ENCODE measurements at regions not wholly inside any gene's neighbourhood (a gene's known extent, or its start where the extent isn't known, plus 50 kb on each side); places are given as distances from the start of the nearest gene placed in this dataset.

GRCh38 chr10:109200646-109201045, 722.7 kb downstream of the XPNPEP1 start:
- DNase-seq (ENCODE audit: extremely low spot score), result no peak
- intact Hi-C loops (cut with DNase I), result no loop called here
- Histone ChIP-seq H3K27ac (replicated peaks in 1 of 4) (no peak overlapping the region), H3K4me3 (no peak overlapping the region), H3K4me1 (no peaks in the 10 kb centered on the region), H3K27me3 (no peaks in the 10 kb centered on the region), H3K36me3 (no peaks in the 10 kb centered on the region), H3K9me3 (no peaks in the 10 kb centered on the region)
- 70% methylated on average over 2 of the region's 2 CpGs for WGBS
- TF ChIP-seq EP300 (IDR thresholded peaks at IDR 0.05) (no peak), POLR2AphosphoS5 (IDR thresholded peaks at IDR 0.05) (no peak), POLR2A (IDR thresholded peaks at IDR 0.05; ENCODE audit: low read depth) (no peak), CTCF (IDR thresholded peaks at IDR 0.05) (no peak)

DNA sequence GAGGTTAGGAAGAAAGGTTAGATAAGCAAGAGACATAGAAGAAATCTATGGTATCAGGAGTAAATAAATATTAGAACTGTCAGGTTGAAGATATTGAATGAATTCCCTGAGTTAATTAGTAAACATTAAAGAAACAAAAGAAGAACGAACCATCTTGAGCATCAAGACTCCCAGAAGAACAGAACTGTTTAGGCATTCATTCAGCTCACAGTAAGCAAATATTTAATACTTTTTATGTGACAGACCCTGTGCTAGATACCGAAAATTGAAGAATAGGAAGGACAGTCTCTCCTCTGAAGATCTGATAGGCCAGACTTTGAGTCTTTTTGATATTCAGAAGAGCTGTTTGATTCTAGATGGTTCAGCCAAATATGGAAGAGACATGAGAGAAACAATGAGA, 731.5 kb downstream of the XPNPEP1 start:
- TF ChIP-seq POLR2AphosphoS5 (IDR thresholded peaks at IDR 0.05), result no peak
- TF ChIP-seq POLR2A (IDR thresholded peaks at IDR 0.05; ENCODE audit: low read depth), result no peak
- no peak for TF ChIP-seq EP300 (IDR thresholded peaks at IDR 0.05)
- TF ChIP-seq CTCF (IDR thresholded peaks at IDR 0.05), result no peak
- Histone ChIP-seq H3K27ac (replicated peaks in 1 of 4) (no peak overlapping the region), H3K9me3 (peaks cover 0 to 25% (median 3%) of the 10 kb centered on the region in 4 donors), H3K36me3 (no peaks in the 10 kb centered on the region), H3K4me1 (no peaks in the 10 kb centered on the region), H3K27me3 (no peaks in the 10 kb centered on the region), H3K4me3 (no peak overlapping the region)
- WGBS, result 80% methylated on average over 2 of the region's 2 CpGs
- intact Hi-C loops (cut with DNase I), result no loop called here
- DNase-seq (ENCODE audit: extremely low spot score), result no peak

DNA sequence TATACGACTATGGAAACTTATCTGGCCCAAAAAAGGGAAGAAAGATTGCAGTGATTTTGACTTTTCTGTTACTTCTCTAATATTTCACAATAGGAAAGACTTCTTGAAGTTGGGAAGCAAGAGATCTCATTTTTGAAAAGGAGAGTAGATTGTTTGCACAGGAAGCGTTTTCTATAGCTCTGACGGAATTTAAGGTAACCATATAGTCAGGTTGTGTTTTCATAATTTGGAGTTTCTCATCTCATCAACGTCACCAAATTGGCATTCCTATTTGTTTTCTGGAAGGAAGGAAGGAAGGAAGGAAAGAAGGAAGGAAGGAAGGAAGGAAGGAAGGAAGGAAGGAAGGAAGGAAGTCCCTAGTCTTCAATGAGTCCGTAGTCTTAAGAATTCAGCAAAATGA, 732.0 kb downstream of the XPNPEP1 start:
- Histone ChIP-seq H3K4me3 (no peak overlapping the region), H3K4me1 (no peaks in the 10 kb centered on the region), H3K27me3 (no peaks in the 10 kb centered on the region), H3K9me3 (peaks cover 0 to 29% (median 4%) of the 10 kb centered on the region in 4 donors), H3K36me3 (no peaks in the 10 kb centered on the region), H3K27ac (replicated peaks in 1 of 4) (no peak overlapping the region)
- WGBS, result 86% methylated on average over 5 of the region's 5 CpGs
- intact Hi-C loops (cut with DNase I), result no loop called here
- TF ChIP-seq POLR2A (IDR thresholded peaks at IDR 0.05; ENCODE audit: low read depth) (no peak), POLR2AphosphoS5 (IDR thresholded peaks at IDR 0.05) (no peak), EP300 (IDR thresholded peaks at IDR 0.05) (no peak), CTCF (IDR thresholded peaks at IDR 0.05) (no peak)
- no peak for DNase-seq (ENCODE audit: extremely low spot score)

- intact Hi-C loops (cut with DNase I), result no loop called here
- 25% methylated on average over 2 of the region's 2 CpGs for WGBS
Observed at GRCh38 chr10:109187677-109188076, 735.6 kb downstream of the XPNPEP1 start.

More at GRCh38 chr10:109187677-109188076, 735.6 kb downstream of the XPNPEP1 start:
- H3K27ac ChIP-seq (replicated peaks in 1 of 4), result no peak overlapping the region
- TF ChIP-seq EP300 (IDR thresholded peaks at IDR 0.05), result no peak
- no peak for TF ChIP-seq CTCF (IDR thresholded peaks at IDR 0.05)
- no peak for TF ChIP-seq POLR2AphosphoS5 (IDR thresholded peaks at IDR 0.05)
- no peak for TF ChIP-seq POLR2A (IDR thresholded peaks at IDR 0.05; ENCODE audit: low read depth)
- H3K9me3 ChIP-seq, result peaks cover 0 to 43% (median 13%) of the 10 kb centered on the region in 4 donors
- H3K36me3 ChIP-seq, result no peaks in the 10 kb centered on the region
- H3K4me1 ChIP-seq, result no peaks in the 10 kb centered on the region
- H3K27me3 ChIP-seq, result no peaks in the 10 kb centered on the region
- H3K4me3 ChIP-seq, result no peak overlapping the region
- DNase-seq (ENCODE audit: extremely low spot score), result no peak
